ENCODE measurements at regions not wholly inside any gene's neighbourhood (a gene's known extent, or its start where the extent isn't known, plus 50 kb on each side); places are given as distances from the start of the nearest gene placed in this dataset.
A peak's percentile ranks its signal among the peaks of the same experiment; 100 is the strongest.

- H3K9me3 Mint-ChIP-seq, result peaks cover 9% of the 10 kb centered on the region
- H3K4me1 Mint-ChIP-seq, result peaks cover 14% of the 10 kb centered on the region
- H3K27me3 Mint-ChIP-seq (ENCODE audit: low read depth, poor library complexity), result no peaks in the 10 kb centered on the region
- TF ChIP-seq CTCF (IDR thresholded peaks at IDR 0.05), result no peak
- no peak for DNase-seq
- no peak overlapping the region for H3K4me3 Mint-ChIP-seq
- no peak overlapping the region for H3K27ac Mint-ChIP-seq
- no peaks in the 10 kb centered on the region for H3K36me3 Mint-ChIP-seq (ENCODE audit: low read depth)
These were observed 206.1 kb upstream of the PROK2 start for GRCh38 chr3:71991046-71991445.

GRCh38 chr3:71990545-71990944, 205.6 kb upstream of the PROK2 start:
- no peaks in the 10 kb centered on the region for H3K27me3 Mint-ChIP-seq (ENCODE audit: low read depth, poor library complexity)
- no peak overlapping the region for H3K27ac Mint-ChIP-seq
- TF ChIP-seq CTCF (IDR thresholded peaks at IDR 0.05), result no peak
- H3K36me3 Mint-ChIP-seq (ENCODE audit: low read depth), result no peaks in the 10 kb centered on the region
- no peak overlapping the region for H3K4me3 Mint-ChIP-seq
- H3K9me3 Mint-ChIP-seq, result peaks cover 9% of the 10 kb centered on the region
- DNase-seq, result no peak
- H3K4me1 Mint-ChIP-seq, result peaks cover 16% of the 10 kb centered on the region

GRCh38 chr3:71989165-71989564, 204.2 kb upstream of the PROK2 start:
- DNase-seq, result no peak
- Mint-ChIP-seq H3K27me3 (ENCODE audit: low read depth, poor library complexity) (peaks cover under 1% of the 10 kb centered on the region), H3K9me3 (peaks cover 9% of the 10 kb centered on the region), H3K4me1 (peaks cover 20% of the 10 kb centered on the region), H3K27ac (no peak overlapping the region), H3K36me3 (ENCODE audit: low read depth) (no peaks in the 10 kb centered on the region), H3K4me3 (no peak overlapping the region)
- TF ChIP-seq CTCF (IDR thresholded peaks at IDR 0.05), result no peak

GRCh38 chr3:71987828-71988227, 202.9 kb upstream of the PROK2 start:
- Mint-ChIP-seq H3K4me3 (no peak overlapping the region), H3K27ac (no peak overlapping the region), H3K9me3 (peaks cover 4% of the 10 kb centered on the region), H3K36me3 (ENCODE audit: low read depth) (no peaks in the 10 kb centered on the region), H3K27me3 (ENCODE audit: low read depth, poor library complexity) (peaks cover 8% of the 10 kb centered on the region), H3K4me1 (peaks cover 20% of the 10 kb centered on the region)
- TF ChIP-seq CTCF (IDR thresholded peaks at IDR 0.05), result no peak
- DNase-seq, result no peak

GRCh38 chr3:71987089-71987735, 202.3 kb upstream of the PROK2 start:
- TF ChIP-seq CTCF (IDR thresholded peaks at IDR 0.05), result peak; percentile 5
- no peak overlapping the region for H3K27ac Mint-ChIP-seq
- no peaks in the 10 kb centered on the region for H3K36me3 Mint-ChIP-seq (ENCODE audit: low read depth)
- H3K27me3 Mint-ChIP-seq (ENCODE audit: low read depth, poor library complexity), result peaks cover 8% of the 10 kb centered on the region
- H3K4me3 Mint-ChIP-seq, result no peak overlapping the region
- H3K9me3 Mint-ChIP-seq, result peaks cover 4% of the 10 kb centered on the region
- peaks cover 20% of the 10 kb centered on the region for H3K4me1 Mint-ChIP-seq
- DNase-seq, result no peak

GRCh38 chr3:71986606-71987005, 201.7 kb upstream of the PROK2 start:
- Mint-ChIP-seq H3K4me1 (peaks cover 20% of the 10 kb centered on the region), H3K27ac (no peak overlapping the region), H3K36me3 (ENCODE audit: low read depth) (no peaks in the 10 kb centered on the region), H3K9me3 (peaks cover 4% of the 10 kb centered on the region), H3K4me3 (no peak overlapping the region), H3K27me3 (ENCODE audit: low read depth, poor library complexity) (peaks cover 8% of the 10 kb centered on the region)
- TF ChIP-seq CTCF (IDR thresholded peaks at IDR 0.05), result no peak
- no peak for DNase-seq
